Activated CD8-positive, alpha-beta memory T cell treated with anti-CD3 and anti-CD28 coated beads for 48 hours (primary cell): ENCODE measurements at regions not wholly inside any gene's neighbourhood (a gene's known extent, or its start where the extent isn't known, plus 50 kb on each side); places are given as distances from the start of the nearest gene placed in this dataset.
A peak's percentile ranks its signal among the peaks of the same experiment; 100 is the strongest.

ENCODE experiments used
- DNase-seq, 3 experiments: peaks; one replicate each; pipeline ENCODE4 v3.0.0-alpha.2; 2020; ENCODE audit warnings: low read depth in 2 of 3, low spot score in 2 of 3

GRCh38 chr14:95442633-95443021, 73.8 kb downstream of the SYNE3 start:
- peak; percentile 39 to 40 (median 40) for DNase-seq

GRCh38 chr14:95442016-95442632, 74.3 kb downstream of the SYNE3 start:
- no peak for DNase-seq

DNA sequence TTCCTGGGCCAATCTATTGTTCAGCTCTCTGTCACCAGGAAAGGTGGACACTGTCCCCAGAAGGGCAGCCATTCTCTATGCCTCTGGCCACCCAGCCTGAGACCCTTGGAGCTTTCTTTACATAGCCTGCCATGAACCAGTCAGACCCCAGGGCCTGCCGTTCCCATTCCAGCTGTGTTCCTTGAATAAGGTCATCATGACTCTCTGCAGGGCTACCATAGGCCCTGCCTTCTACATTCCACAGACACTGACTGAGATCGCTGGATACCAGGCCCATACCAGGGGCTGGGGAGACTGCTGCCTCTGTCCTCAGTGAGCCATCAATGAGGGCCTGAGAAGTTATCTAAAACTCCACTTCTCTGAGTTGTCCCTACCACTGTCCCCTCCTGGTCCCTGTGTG, 75.5 kb downstream of the SYNE3 start:
- no peak for DNase-seq

DNA sequence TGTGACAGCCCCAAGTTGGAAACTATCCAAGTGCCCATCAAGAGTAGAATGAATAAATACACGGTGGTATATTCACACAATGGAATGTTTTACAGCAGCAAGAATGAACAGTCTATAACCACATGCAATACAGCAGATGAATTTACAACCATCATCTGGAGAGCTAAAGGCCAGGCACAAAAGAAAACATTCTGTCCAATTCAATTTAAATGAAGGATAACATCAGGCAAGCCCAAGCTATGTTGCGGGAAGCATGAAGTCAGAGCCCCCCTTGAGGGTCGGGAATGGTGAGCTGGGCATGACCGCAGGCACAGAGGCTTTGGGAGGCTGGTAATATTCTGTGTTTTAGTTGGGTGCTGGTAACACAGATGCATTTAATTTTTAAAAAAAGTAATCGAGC, 76.0 kb downstream of the SYNE3 start:
- no peak for DNase-seq

DNA sequence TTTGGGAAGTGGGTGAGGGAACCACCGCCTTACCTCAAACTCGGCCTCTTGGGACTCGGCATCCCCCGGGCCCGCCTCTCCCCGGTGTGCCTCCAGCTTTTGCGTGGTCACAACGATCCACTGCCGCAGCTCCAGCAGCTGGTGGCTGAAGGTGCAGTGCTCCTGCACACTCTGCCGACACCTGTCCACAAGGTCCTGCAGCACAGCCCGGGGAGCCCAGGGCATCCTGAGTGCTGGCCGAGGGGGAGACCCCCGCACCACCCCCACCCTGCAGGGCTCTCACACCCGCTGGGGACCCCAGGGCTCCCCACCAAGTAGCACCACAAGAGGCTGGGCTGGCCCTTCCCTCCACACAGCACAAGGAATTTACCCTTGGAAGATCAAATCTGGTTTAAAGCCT, 76.6 kb downstream of the SYNE3 start:
- no peak for DNase-seq

DNA sequence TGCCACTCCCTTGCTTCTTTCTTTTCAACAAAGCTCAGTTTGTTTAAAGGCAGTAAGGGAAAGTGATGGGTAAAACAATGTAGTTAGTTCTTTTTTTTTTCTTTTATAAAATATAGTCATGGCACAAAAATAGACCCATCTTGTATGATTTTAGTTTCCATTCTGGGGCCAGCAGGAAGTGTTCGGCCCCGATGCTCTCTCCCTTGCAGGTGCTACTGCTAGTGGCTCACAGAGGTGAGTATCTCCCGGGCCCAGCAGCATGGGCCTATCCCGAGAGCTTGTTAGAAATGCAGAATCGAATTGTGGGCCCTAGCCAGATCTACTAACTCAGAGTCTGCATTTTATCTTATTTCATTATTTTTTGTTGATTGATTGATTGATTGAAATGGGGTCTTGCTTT, 78.7 kb downstream of the SYNE3 start:
- DNase-seq = no peak

DNA sequence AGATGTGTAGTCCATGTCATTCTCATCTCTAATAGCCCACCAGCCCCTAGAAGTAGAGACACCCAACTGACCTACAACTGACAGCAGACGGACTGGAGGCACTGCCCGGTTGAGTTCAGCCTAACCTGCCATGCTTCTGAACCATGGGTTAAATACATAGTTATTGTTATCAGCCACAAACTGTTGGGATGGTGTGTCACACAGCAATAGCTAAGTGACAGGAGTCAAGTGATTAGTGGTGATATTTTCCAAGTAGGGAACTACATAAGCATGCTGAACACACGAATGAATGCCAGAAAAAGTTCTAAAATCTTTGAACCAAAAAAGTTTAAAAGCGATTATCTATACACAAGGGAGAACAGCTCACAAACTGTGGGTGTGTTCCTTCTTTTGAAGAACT, 80.1 kb downstream of the SYNE3 start:
- no peak for DNase-seq

GRCh38 chr14:95434121-95434520, 82.3 kb downstream of the SYNE3 start:
- no peak for DNase-seq

- DNase-seq = no peak
These were observed 83.4 kb downstream of the SYNE3 start for GRCh38 chr14:95433094-95433478.

DNA sequence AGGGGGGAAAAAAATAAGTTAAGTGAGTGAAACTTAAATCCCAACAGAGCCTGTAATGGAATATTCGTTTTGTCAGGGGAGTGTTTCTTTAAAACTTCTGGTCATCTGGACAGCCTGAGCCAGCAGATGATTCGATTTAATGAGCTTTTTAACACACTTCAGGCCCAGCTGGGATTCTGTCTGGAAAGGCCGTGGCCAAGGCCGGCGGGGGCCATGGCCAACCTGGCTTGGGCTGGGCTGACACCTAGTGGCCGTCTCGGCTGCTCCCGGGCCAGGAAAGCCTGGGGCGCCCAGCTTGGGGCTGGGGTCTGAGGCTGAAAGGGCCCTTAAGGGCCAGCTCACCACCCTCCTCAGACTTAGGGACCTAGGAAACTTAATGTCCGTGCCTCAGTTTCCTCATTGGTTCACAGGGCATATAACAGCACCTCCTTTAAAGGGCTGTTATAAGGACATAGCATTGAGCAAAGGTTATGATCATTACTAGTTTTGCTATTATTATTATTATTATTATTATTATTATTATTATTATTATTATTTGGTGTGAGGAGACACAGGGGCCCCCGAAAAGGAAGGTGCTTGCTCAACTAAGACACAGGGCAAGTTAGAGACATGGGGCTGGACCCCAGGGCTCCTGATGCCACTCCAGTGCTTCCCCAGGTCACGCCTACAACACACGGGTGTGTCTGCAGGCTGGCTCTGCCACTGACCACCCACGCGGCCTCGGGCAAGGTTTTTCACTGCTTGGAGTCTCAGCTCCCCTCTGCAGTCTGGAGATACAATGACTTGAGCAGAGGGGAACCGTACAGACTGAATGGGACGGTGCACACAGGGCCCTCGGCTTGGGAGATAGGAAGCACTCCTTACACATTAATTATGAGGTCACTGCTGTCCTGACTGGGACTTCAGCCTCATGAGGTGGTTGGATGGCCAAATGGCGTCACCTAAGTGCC, 84.0 kb downstream of the SYNE3 start:
- DNase-seq = no peak

DNA sequence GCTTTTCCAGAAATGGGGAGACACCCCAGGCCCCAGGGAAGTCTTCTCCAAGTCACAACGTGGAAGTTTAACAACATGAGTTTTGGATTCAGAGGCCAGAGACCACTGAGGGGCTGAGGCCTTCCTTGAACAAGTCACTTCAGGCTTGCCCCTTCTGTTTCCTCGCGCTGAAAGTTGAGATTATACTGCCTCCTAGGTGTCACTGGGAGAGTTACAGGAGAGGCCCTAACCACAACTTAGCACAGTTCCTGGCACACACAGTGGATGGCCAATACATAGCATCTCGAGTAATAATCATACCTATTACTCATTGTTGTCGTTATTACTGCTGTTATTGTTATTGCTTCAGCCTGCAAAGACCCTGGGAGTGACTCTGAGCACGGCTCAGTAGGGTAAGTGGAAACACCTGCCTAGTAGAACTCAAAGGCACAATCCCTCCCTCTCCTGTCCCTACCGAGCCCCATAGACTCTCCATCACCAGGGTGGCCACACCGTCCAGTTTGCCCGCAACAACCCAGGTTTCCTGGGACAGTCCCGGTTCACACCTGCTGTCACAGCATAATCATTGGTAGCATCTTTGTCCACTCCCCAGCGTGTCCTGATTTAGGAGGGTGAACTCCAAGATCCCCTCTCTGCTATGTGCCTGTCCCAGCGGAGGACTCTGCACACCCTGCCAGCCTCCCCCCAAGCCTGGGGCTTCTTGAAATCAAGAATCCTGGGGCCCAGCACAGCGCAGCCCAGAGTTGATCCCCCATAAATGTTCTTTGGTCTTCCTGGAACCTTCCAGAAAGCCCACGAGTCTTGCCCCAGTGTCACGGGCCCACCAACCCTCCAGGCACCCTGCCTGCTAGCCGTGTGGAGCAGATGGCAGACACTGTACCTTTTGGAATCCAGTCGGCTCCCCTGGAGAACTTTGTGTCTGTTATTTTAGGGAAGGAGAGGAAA, 85.0 kb downstream of the SYNE3 start:
- DNase-seq = no peak

DNA sequence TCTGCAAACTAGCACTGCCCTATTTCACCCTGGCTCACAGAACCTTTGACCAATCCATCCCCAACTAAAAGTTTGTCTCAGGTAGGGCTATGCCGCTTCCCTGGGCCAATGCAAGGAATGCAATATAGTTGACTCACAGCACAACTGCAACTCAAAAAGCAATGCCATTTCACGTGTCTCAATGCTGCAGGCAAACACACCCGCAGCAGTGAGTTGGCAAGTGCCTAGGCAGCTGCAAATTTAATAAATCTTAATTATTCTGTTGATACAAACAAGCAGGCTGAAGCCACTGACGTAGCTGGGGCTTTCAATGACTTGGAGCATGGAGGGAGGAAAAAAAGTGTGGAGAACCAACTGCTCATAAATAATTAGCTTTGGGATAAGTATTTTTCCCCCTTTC, 87.9 kb downstream of the SYNE3 start:
- DNase-seq = no peak

- DNase-seq = no peak
These were observed 90.4 kb downstream of the SYNE3 start for GRCh38 chr14:95426116-95426475.

- DNase-seq = no peak
These were observed 90.9 kb downstream of the SYNE3 start for GRCh38 chr14:95425369-95426115.

DNA sequence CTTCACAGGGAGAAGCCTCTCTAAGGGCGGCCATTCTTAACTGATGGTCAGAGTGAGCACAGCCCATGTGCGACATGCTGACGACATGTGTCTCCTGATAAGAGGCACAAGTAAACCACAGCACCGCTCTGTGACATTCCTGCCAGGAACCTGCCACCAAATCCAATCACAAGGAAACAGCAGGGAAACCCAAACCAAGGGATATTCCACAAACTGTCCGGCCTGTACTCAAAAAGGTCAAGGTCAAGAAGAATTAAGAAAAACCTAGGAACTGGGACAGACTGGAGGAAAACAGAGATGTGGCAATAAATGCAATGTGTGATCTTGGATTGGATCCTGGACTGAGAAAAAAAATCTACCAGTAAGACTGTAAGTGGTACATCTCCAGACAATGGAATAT, 91.9 kb downstream of the SYNE3 start:
- no peak for DNase-seq

GRCh38 chr14:95421741-95422140, 94.7 kb downstream of the SYNE3 start:
- DNase-seq = no peak

GRCh38 chr14:95420060-95420459, 96.4 kb downstream of the SYNE3 start:
- no peak for DNase-seq

GRCh38 chr14:95419569-95419968, 96.9 kb downstream of the SYNE3 start:
- no peak for DNase-seq

DNA sequence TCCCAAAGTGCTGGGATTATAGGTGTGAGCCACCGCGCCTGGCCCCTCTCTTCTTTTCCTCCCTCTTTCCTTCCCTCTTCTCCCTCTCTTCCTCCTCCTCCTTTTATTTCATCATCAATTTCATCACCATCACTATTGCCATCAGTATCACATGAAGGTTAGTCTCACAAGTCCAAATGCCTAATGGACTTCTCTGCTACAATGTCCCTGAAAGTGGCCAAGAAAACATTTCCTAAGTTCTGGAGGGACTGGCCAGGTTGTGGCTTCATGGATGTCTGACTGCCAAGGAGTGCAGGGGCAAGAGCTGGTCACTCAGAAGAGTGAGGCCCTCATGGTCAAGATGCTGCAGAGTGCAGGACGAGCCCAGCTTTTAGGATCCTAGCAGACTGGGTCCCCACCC, 97.6 kb downstream of the SYNE3 start:
- no peak for DNase-seq

DNA sequence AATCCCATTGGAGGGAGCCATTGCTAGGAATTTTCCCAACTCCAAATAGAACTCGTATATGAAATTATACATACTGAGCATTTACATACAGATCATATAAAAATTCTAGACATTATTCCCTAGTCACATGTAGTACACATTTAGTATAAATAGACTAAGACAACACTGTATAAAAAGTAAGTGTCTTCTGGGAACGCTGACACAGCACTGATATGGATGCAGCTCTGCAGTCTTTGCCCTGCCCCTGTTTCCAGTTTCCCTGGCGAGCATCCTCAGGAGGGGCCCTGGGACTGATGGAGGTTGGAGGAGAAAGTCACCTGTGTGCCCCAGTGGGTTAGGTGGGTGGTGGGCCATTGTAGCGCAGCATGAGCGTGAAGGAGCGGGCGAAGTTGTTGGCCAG, 97.8 kb upstream of the CLMN start:
- DNase-seq = no peak

DNA sequence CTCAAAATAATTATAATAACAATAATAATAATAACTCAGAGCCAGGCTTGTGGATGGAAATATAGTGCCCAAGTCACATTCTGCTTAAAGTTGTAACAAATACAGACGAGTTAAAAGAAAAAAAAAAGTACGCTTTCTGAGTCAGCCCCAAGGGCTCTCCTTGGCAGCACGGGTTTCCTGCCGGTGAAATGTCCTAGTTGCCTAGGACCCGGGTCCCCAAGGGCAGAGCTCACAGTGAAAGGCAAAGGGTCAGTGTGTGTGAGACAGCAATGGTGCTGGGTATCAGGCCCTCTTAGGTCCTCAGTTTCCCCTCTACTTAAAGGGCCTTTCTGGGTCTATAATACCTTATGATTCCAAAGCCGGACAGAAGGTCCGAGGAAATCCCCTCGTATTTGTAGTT, 96.3 kb upstream of the CLMN start:
- no peak for DNase-seq
